ENCODE measurements at regions not wholly inside any gene's neighbourhood (a gene's known extent, or its start where the extent isn't known, plus 50 kb on each side); places are given as distances from the start of the nearest gene placed in this dataset.

- TF ChIP-seq CTCF (conservative IDR thresholded peaks at IDR 0.05; ENCODE audit: low read length) (no peak), EZH2phosphoT487 (IDR thresholded peaks at IDR 0.05; ENCODE audit: borderline replicate concordance, low read depth, low read length) (no peak)
Observed at GRCh38 chrX:81708487-81708886, 506.6 kb downstream of the SH3BGRL start.
